ENCODE measurements at regions not wholly inside any gene's neighbourhood (a gene's known extent, or its start where the extent isn't known, plus 50 kb on each side); places are given as distances from the start of the nearest gene placed in this dataset.

DNA sequence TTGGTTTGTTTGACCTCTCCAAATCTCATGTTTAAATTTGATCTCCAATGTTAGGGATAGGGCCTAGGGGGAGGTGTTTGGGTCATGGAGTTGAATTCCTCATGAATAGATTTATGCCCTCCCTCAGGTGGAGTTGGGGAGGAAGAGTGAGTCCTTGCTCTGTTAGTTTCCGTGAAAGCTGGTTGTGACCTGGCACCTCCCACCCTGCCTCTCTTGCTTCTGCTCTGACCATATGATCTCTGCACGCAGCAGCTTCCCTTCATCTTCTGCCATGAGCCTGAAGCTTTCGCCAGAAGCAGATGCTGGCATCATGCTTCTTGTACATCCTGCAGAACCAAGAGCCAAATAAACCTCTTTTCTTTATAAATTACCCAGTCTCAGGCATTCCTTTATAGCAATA is 231.6 kb upstream of the ERBB4 start:
- Histone ChIP-seq H3K36me3 (no peaks in the 10 kb centered on the region), H3K4me3 (no peak overlapping the region), H3K27me3 (no peaks in the 10 kb centered on the region), H3K27ac (no peak overlapping the region), H3K4me1 (no peaks in the 10 kb centered on the region), H3K9me3 (no peaks in the 10 kb centered on the region)
- 66 to 72% methylated on average over 3 of the region's 3 CpGs for WGBS, 2 donors
- no peak for DNase-seq
- intact Hi-C loops (cut with DNase I): loop anchor here in 3 of 10 donors (10.0 kb wide), 2 partner anchors 85 to 125 kb away; no protein-coding TSS in a partner anchor
- ATAC-seq: no peak
- TF ChIP-seq, protein P1, sequence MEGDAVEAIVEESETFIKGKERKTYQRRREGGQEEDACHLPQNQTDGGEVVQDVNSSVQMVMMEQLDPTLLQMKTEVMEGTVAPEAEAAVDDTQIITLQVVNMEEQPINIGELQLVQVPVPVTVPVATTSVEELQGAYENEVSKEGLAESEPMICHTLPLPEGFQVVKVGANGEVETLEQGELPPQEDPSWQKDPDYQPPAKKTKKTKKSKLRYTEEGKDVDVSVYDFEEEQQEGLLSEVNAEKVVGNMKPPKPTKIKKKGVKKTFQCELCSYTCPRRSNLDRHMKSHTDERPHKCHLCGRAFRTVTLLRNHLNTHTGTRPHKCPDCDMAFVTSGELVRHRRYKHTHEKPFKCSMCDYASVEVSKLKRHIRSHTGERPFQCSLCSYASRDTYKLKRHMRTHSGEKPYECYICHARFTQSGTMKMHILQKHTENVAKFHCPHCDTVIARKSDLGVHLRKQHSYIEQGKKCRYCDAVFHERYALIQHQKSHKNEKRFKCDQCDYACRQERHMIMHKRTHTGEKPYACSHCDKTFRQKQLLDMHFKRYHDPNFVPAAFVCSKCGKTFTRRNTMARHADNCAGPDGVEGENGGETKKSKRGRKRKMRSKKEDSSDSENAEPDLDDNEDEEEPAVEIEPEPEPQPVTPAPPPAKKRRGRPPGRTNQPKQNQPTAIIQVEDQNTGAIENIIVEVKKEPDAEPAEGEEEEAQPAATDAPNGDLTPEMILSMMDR (IDR thresholded peaks at IDR 0.05): no peak

DNA sequence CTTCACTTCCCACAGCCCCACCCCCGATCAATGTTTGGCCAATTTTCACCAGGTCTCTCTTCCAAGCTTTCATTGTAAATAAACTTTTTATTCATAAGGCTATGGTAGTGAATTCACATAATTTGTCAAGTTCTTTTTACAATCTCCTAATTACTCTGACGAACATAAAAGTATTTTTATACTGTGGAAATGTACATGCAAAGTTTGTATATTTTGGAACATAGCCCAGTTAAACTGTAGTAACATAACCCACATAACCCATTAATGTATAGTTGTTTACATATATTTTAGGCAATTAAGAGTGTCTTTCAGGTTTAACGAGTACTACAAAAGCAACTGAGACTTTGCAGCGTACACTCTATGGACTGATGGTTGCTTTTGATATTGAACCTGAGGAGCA is 228.3 kb upstream of the ERBB4 start:
- no peak for ATAC-seq
- WGBS, 2 donors: 64 to 70% methylated on average over 4 of the region's 4 CpGs
- DNase-seq: no peak
- no peak overlapping the region for H3K4me3 ChIP-seq
- H3K27me3 ChIP-seq: no peaks in the 10 kb centered on the region
- no peaks in the 10 kb centered on the region for H3K36me3 ChIP-seq
- H3K9me3 ChIP-seq: no peaks in the 10 kb centered on the region
- no peak overlapping the region for H3K27ac ChIP-seq
- no peaks in the 10 kb centered on the region for H3K4me1 ChIP-seq
- TF ChIP-seq, protein P1 (IDR thresholded peaks at IDR 0.05): no peak
- intact Hi-C loops (cut with DNase I): no loop called here

DNA sequence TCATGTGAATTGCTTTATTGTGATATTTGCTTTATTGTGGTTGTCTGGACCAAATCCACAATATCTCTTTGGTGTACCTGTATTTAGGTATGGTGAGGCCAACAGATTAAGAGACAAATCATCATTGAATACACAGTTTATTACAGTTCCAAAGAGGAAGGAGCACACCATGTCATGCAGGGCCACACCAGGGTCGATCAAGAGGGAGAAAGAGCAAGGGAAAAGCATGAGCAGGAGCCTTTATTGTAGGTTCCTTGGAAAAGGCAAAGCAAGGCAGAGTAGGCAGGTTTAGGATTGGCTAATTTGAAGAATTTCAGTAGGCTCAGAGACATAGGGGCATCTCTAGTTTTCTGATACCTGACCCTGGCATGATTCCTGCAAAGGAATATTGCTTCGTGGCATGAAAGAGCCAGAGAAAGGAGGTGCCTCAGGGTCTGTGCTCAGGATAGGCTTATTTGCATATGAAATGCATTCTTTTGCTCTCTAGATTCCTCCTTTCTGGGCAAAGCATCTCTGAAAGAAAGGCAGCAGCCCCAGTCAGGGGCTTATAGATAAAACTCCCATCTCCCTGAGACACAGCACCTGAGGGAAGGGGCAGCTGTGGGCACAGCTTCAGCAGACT is 214.2 kb upstream of the ERBB4 start:
- Histone ChIP-seq H3K27me3 (no peaks in the 10 kb centered on the region), H3K36me3 (no peaks in the 10 kb centered on the region), H3K4me1 (no peaks in the 10 kb centered on the region), H3K27ac (no peak overlapping the region), H3K9me3 (peaks cover 0 to 40% (median 5%) of the 10 kb centered on the region in 11 donors), H3K4me3 (no peak overlapping the region)
- TF ChIP-seq, protein P1 (IDR thresholded peaks at IDR 0.05): no peak
- intact Hi-C loops (cut with DNase I): no loop called here
- 54 to 57% methylated on average over 2 of the region's 2 CpGs for WGBS, 2 donors
- no peak for ATAC-seq
- DNase-seq: no peak

DNA sequence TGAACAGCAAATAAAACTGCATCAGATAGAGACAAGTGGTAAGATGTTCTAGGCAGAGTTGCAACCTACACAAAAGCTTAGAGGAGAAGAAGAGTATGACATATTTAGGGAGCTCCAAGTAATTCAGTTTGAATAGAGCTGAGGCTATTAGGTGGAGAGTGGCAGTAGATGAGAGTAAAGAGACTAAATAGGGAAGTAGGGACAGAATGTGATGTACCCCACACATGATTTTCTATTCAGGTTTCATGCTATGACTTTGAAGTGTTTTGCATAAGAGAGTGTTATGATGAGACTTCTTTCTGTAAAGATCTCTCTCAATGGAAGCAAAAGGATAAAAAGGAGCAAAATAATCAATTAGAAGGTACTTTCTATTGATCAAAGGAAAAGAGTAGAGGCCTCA is 206.8 kb upstream of the ERBB4 start:
- H3K36me3 ChIP-seq: no peaks in the 10 kb centered on the region
- no peaks in the 10 kb centered on the region for H3K9me3 ChIP-seq
- no peak overlapping the region for H3K27ac ChIP-seq
- H3K4me3 ChIP-seq: no peak overlapping the region
- intact Hi-C loops (cut with DNase I): no loop called here
- H3K4me1 ChIP-seq: no peaks in the 10 kb centered on the region
- ATAC-seq (no peak), DNase-seq (no peak)
- H3K27me3 ChIP-seq: no peaks in the 10 kb centered on the region
- TF ChIP-seq, protein P1 (IDR thresholded peaks at IDR 0.05): no peak
